GM19324 (cell line): ENCODE measurements at regions not wholly inside any gene's neighbourhood (a gene's known extent, or its start where the extent isn't known, plus 50 kb on each side); places are given as distances from the start of the nearest gene placed in this dataset.
"Not testable (repeated sequence)": the region's sequence is repeated elsewhere in the genome, so short reads cannot be mapped to it uniquely, and the experiment has no call there.

Experiments
- ATAC-seq: cut with Tn5 transposase; IDR thresholded peaks from one replicate; pipeline ENCODE4 v1.9.1; 2021; ENCODE audit warnings: mild to moderate bottlenecking, moderate library complexity; ENCODE audit not compliant: unreplicated experiment, low FRiP score

DNA sequence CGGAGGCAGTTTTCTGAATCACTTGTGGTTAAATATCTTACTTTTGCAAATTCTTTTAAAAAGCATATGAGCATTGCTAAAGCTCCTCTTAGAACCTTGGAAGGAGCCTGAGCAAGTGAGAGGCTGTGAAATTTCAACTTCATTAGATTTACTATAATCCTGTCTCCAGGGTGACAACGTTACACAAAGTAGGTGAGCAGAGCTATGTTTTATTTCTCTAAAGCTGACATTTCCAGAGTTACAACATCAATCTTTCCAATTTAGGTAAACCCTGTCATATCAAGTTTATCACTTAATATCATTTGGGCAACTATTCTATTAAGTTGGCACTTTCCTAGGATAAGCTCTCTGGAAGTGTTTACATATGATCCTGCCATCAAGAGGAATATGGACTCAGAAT lies 544.9 kb upstream of the CBLB start:
- ATAC-seq, result no peak

DNA sequence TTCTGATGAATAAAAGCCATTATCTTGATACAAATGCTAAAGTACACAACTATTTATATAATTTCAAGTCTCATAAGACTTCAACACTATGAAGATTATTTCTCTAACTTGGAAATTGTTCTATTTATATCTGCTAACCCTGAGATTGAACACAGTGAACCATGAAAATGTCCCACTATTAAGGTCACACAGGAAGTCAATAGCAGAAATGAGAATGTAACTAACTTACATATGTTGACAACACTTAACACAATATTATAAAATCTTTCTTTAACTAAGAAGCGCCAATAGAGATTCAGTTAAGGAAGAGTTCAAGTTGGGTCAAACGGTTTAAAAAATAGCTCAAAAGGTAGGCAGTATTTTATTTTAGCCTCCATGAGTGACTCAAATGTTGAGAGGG lies 551.8 kb upstream of the CBLB start:
- no peak for ATAC-seq

DNA sequence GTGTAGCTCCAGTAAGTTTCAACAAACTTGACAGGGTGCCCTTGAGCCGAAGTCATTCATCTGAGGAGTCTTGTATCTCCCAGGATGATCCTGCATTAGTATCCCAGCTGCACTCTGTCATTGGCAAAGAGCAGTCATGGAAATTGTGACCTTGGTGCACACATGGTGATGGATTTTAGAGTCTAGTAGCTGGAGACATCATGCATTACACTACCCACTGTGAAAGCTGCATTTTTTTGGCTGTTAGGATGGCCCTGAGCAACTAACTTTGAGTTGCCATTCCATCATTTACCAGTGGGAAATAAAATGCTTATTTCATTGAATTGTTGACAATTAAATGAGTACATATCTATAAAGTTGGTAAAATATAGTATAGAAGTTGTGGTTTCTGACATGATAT lies 552.6 kb upstream of the CBLB start:
- ATAC-seq, result no peak

DNA sequence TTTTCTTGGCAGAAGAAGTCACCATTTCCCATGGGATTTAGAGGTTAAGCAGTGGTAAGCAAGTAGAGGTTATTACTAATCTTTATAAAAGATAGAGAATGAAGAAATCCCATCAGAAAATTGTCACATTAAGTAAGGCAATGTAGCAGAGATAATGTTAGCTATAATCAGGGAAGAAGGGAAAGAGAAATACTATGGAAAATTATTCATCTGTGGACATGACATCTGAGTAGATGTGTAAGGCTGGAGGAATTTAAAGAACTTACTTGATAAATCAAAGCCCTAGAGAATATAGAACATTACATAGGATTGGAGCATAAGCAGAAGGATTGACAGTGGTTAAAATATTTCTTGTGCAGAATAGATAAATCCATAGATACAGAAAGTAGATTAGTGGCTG lies 553.1 kb upstream of the CBLB start:
- no peak for ATAC-seq

DNA sequence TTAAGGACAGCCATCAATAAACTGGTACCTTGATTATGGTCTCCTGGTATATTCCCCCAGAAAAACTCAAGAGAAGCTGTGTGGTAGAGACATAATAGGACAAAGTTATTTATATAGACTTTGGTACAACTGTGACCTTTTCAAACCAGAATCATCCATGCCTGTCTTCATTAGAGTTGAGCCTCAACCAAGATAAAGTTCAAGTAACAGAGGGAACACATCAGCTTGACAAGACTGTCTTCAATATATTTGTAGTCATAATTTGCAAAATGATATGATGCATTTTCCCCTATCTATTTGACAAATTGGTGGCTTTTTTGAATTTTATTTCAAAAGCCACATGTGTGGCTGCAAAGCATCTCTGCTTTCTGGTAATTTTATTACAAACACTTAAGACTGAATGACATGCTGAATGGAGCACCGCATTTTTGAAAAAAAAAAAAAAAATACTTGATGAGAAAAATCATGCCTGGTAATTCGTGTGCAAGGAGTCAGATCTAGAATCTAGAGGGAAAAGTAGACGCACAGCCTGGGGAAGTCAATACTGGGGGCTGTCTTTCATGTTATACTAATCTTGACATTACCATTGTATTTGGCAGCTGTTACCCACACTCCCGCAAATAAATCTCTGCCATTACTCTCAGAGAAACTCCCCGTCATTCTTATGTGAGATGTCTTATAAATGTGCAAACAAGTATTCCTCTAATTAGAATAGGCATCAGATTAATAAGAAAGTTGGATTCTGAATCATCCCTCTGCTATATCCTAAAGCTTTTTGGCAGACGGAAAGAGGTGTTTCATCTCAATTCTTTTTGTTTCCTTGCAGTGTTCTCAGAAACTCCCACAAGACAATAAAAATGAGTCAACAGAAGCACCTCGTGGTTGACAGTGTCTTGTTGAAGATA lies 554.8 kb upstream of the CBLB start:
- no peak for ATAC-seq

DNA sequence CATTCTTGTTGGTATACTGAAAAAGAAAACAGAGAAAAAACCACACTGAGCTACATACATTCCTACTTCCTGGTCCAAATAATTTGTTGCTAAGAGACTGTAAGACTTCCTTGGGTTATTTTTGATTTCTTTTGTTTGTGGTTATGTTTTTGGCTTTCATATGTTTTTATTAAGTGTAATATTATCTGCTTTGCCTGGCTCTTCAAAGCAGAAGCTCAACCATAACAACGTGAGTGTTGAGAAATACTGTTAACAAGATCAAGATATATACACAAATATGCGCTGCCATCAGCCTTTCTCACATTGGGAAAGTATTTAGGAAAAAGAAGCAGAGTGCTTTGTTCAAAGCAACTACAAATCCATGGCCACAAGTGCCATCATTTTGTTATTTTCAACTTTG lies 556.2 kb upstream of the CBLB start:
- ATAC-seq, result no peak

DNA sequence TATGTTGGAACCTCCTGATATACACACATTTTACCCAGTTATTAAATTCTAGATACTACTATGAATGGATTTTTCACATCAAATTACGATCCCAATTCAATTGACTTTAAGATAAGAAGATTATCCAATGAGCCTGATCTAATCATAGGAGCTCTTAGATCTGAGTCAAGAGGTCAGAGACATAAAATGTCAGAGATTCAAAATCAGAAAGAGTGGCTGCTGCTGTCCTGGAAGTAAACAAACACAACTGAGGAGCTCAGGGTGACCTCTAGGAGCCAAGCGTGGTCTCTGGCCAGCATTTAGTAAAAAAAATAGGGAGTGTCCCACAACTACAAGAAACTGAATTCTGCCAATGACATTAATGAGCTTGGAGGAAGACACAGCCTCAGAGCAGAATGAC lies 557.1 kb upstream of the CBLB start:
- no peak for ATAC-seq

DNA sequence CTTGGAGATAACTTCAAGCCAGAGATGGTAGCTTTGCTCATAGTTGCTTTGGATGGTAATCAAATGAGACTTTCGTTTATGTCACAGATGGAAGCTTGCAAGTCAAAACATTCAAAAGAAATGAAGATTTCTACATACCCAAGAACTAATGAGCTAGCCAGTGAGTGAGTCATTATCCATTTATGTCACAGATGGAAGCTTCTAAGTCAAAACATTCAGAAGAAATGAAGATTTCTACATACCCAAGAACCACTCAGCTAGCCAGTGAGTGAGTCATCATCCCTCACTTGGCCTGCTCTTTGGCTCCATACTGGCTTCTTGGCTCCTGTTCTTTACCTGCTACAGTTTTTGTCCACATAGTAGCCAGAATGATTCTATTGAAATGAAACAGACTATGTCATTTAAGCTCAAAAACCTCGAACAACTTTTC lies 559.8 kb upstream of the CBLB start:
- no peak for ATAC-seq

DNA sequence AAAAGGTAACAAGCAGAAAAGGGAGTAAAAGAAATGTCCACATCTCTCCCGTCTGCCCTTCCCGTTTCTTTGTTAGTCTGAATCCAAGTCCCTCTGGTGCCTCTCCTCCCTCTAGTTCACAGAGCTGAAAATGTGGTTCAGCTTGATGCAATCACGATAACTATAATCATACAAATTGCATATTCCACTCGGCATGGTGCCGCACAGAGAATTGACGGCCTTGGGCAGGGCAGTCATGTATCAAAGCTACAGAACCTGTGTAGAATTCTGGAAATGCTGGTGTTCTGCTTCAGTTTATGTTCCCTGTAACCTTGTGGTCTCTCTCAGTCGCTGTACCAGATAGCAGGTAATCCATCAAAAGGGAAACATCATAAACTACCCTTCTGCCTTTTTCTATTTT lies 562.9 kb upstream of the CBLB start:
- no peak for ATAC-seq

DNA sequence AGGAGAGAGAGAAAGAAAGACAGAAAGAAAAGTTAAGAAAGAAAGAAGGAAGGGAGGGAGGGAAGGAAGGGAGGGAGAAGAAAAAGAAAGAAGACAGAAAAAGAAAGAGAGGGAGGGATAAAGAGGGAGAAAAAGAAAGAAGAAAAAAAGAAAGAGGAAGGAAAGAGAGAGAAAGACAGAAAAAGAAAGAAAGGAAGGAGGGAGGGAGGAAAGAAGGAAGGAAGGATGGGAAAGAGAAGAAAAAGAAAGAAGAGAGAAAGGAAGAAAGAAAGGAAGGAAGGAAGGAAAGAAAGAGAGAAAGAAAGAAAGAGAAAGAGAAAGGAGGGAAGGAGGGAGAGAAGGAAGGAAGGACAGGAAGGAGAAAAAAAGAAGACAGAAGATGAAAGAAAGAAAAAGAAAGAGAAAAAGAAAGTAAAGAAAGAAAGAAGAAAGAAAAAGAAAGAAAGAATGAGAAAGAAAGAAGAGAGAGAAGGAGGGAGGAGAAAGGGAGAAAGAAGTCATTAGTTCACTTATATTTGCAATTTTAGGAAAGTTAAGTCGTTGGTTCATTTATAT lies 567.2 kb upstream of the CBLB start:
- no peak for ATAC-seq

DNA sequence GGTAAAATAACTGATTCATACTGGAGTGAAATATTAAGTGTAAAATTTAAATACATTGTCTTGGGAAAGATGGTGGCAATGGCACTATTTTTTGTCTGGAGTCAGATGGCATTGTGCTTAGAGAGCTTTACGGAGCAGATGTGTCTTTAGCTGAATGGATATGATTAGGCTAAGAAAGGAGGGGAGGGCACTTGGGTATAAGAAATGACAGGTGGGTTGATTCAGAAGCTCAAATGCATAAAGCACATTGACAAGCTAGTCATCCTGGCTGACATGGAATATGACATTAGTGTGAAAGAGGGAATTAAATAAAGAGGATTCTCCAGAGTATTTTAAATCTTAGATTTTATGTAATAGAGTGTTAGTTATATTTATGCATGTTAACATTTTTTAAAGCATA lies 570.1 kb upstream of the CBLB start:
- ATAC-seq, result no peak

DNA sequence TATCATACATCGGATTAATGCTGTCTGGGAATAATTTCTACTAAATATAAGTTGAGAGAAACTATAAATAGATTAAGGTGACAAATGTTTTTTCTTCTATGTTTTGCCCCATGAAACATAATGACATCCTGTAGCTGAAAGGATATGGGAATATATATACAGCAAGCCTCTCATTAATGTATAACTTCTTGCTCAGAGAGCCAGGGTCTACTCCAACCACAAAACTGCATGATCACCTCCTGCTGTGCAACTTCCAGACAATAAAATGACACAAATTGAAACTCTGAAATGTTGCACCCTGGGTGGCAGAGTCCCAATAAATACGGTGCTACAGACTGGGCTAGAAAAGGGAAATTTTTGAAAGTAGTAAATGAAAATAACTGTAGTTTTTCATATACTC lies 571.9 kb upstream of the CBLB start:
- no peak for ATAC-seq

DNA sequence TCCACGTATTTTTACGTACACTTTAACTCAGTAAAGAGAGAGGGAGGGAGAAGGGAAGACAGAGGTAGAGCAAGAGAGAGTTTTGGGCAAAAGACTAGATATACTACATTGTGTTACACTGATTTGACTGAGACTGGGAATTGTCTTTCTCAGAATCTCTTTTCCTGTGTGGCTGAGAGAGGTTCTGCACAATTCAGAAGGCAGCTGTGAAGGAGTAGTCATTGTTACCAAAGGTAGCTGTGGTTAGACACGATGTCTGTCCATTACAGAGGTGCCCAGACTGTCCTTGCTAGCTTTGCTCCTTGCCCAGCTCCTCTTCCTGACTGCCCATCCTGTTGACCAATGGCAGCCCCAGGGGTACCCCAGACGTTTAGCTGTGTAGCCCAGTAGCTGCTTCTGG lies 577.5 kb upstream of the CBLB start:
- no peak for ATAC-seq

DNA sequence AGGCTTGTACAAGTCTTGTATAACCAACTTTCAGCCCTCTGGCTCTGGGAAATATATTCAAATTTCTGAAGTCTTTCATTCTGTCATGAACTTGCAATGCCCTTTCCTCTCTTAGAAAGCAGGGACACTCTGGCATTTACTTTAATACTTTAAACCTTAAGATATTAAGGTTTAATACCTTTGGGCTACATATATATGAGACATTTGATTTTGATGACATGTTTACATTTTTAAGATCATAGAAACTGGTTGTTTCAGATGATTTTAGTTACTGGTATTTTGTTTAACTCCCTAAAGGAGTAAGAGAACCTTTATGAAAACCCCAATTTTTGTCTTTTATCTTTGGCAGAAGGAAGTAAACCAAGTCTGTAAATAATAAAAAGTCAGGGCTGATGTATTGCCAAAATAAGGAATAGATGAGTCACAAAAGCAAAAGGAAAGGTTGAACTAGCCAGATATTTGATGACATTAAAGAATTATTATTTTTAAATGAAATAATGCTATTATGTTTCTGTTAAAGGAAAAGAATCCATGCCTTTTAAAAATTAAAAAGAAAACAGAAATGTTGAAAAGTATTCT lies 579.0 kb upstream of the CBLB start:
- ATAC-seq, result no peak

DNA sequence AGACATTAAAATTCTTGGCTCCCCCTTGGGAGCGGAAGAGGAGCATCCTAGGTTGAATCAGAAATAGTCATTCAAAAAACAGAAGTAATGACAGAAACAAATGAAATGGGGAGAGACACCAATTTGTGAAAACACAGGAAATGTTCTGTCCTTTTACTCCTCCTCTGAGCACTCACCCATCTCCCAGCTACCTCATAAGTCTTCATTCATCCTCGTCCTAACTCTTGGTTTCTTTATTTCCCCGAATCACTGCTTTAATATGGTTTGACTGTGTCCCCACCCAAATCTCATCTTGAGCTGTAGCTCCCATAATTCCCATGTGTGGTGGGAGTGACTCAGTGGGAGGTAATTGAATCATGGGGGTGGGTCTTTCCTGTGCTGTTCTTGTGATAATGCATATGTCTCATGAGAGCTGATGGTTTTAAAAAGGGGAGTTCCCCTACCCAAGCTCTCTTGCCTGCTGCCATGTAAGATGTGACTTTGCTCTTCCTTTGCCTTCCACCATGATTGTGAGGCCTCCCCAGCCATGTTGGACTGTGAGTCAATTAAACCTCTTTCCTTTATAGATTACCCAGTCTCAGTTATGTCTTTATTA lies 579.7 kb upstream of the CBLB start:
- not testable (repeated sequence) for ATAC-seq

DNA sequence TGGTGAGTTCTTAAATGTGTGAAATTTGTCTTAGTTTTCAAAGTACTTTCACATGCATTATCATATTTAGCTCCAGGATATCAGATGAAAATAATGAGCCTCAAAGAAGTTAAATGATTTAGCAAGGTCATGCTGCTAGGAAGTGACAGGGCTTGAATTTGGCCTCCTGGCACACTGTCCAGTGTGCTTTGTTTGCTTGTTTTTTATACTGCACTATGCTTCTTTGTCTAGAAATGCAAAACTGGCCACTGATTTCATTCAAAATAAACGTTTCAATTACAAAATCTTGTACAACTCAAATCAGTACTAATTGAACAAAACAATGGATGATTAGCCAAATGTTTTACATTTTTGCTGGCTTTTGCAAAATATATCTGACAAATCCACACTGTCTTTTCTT lies 583.3 kb upstream of the CBLB start:
- no peak for ATAC-seq

DNA sequence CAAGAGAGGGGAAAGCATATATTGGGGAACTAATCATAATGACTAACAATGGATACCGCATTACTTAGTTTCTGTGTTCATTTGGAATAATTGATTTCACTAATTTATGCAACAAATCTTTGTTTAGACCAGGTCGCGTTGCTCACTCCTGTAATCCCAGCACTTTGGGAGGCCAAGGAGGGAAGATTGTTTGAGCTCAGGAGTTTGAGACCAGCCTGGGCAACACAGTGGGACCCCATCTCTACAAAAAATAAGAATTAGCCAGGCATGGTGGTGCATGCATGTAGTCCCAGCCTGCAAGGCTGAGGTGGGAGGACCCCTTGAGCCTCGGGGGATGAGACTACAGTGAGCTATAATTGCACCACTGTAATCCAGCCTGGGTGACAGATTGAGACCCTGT lies 585.7 kb upstream of the CBLB start:
- no peak for ATAC-seq

DNA sequence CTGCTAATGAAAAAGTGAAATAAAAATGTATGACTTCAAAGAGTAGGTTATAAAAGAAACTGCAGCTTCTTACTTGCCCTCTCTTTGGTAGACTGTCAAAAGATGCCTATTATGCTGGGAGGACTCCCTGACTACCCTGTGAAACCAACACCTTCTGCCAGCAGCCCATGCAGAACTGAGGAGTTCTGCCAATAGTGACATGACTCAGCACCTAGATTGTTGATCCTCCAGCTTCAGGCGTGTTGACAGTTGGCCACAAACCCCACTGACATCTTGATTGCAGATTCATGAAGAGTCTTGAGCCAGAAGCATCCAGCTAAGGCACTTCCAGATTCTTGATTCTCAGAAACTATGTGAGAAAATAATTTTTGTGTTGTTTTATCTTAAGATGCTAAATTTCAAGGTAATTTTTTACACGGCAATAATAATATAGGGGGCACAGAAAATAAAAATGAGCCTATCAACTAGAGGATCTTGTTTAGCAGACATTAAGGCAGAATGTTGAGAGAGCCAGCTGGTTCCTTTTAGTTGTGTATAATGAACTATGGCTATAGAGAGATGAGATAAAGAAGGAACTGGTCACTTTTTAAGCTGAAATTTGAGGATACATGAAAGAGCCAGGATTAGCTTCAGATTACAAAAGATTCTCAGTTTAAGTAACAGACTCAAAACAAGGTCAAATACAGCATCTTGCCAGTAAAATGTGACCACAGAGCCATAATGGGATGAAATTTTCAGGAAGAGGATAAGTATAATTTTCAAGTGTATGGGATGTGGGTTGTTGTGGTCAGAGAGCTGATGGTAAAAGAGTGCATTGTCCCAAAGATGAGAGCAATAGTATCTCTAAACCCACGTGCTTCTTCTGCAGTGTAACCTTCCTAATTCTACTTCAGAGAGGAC lies 588.7 kb upstream of the CBLB start:
- ATAC-seq, result peak; percentile 96

DNA sequence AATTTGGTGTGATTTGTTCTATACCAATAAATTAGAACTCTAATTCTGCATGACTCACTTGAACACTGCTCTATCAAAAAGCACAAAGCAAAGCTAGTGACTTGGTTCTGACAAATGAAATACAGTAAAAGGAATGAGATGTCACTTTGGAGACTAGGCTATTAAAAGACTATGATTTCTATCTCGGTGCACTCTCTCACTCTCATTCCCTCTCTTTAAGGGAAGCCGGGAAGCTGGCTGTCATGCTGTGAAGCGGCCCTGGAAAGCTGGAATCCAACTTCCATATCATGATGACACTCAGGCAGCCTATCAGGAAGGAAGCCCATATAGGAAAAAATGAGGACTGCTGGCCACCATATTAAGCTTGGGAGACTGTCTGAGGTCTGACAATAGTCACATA lies 590.1 kb upstream of the CBLB start:
- ATAC-seq, result no peak

DNA sequence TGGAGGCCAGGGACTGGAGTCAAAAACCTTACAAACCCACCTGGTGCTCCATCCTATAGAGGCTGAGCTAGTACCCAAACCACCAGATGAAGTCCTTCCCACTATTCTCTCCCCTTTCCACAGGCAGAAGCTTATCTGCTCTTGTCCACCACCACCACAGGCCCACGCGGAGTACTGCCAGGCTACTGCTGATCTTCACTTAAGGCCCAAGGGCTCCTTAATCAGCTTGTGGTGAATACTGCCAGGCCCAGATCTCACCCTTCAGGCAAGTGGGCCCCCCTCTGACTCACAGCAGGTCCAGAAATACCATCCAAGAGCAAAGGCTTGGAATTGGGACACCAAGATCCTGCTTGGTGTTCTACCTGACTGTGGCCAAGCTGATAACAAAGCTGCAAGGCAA lies 598.1 kb upstream of the CBLB start:
- ATAC-seq, result no peak
